GM21423 (cell line): ENCODE measurements at regions not wholly inside any gene's neighbourhood (a gene's known extent, or its start where the extent isn't known, plus 50 kb on each side); places are given as distances from the start of the nearest gene placed in this dataset.
"Not testable (repeated sequence)": the region's sequence is repeated elsewhere in the genome, so short reads cannot be mapped to it uniquely, and the experiment has no call there.

Source experiments
- ATAC-seq: cut with Tn5 transposase; IDR thresholded peaks from one replicate; pipeline ENCODE4 v1.9.1; 2021; ENCODE audit warnings: mild to moderate bottlenecking, moderate library complexity; ENCODE audit not compliant: unreplicated experiment

- ATAC-seq, result no peak
Measured at GRCh38 chr5:98330871-98331270, 442.6 kb upstream of the RGMB start.

GRCh38 chr5:98333921-98334320 lies 439.5 kb upstream of the RGMB start:
- no peak for ATAC-seq

GRCh38 chr5:98334946-98335345 lies 438.5 kb upstream of the RGMB start:
- ATAC-seq, result no peak

GRCh38 chr5:98339141-98339848 lies 434.2 kb upstream of the RGMB start:
- ATAC-seq, result no peak

- no peak for ATAC-seq
Measured at GRCh38 chr5:98341038-98342032, 432.1 kb upstream of the RGMB start.

- ATAC-seq, result not testable (repeated sequence)
Measured at GRCh38 chr5:98342958-98343660, 430.4 kb upstream of the RGMB start.

GRCh38 chr5:98349251-98349989 lies 424.0 kb upstream of the RGMB start:
- no peak for ATAC-seq

- ATAC-seq, result no peak
Measured at GRCh38 chr5:98349990-98350365, 423.5 kb upstream of the RGMB start.

GRCh38 chr5:98354922-98355321 lies 418.5 kb upstream of the RGMB start:
- ATAC-seq, result no peak

- ATAC-seq, result no peak
Measured at GRCh38 chr5:98360548-98360947, 412.9 kb upstream of the RGMB start.

- no peak for ATAC-seq
Measured at GRCh38 chr5:98363157-98363556, 410.3 kb upstream of the RGMB start.

- ATAC-seq, result no peak
Measured at GRCh38 chr5:98364549-98364948, 408.9 kb upstream of the RGMB start.

- no peak for ATAC-seq
Measured at GRCh38 chr5:98365126-98365525, 408.3 kb upstream of the RGMB start.

GRCh38 chr5:98368141-98368540 lies 405.3 kb upstream of the RGMB start:
- ATAC-seq, result no peak

GRCh38 chr5:98372351-98372750 lies 401.1 kb upstream of the RGMB start:
- ATAC-seq, result no peak

- ATAC-seq, result no peak
Measured at GRCh38 chr5:98391921-98392625, 381.4 kb upstream of the RGMB start.

GRCh38 chr5:98393205-98393604 lies 380.3 kb upstream of the RGMB start:
- ATAC-seq, result not testable (repeated sequence)

- ATAC-seq, result no peak
Measured at GRCh38 chr5:98397081-98397480, 376.4 kb upstream of the RGMB start.

GRCh38 chr5:98398465-98398864 lies 375.0 kb upstream of the RGMB start:
- no peak for ATAC-seq

GRCh38 chr5:98401656-98402055 lies 371.8 kb upstream of the RGMB start:
- ATAC-seq, result no peak
